ENCODE measurements at regions not wholly inside any gene's neighbourhood (a gene's known extent, or its start where the extent isn't known, plus 50 kb on each side); places are given as distances from the start of the nearest gene placed in this dataset.

DNA sequence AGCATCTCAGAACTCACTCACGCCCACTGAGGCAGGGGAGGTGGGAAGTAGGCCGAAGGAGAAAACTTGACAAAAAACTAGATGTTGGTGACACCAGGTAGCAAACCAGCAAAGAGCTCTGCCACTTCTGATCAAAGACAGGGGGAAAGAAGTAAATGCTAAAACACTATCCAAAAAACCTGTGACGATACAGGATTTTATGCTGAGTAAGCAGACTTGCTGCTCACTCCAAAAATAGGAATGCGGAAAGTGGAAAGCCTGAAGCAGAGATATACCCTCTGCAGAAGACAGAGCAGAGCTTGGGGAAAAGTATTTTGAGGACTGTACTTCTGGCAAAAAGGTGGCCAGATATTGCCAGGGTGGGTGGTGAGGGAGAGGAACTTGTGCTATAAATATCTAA, 73.3 kb upstream of the YPEL5 start:
- Mint-ChIP-seq H3K27me3 (peaks cover 12% of the 10 kb centered on the region), H3K4me3 (no peak overlapping the region), H3K36me3 (ENCODE audit: low read depth) (no peaks in the 10 kb centered on the region), H3K9me3 (no peaks in the 10 kb centered on the region), H3K4me1 (no peaks in the 10 kb centered on the region), H3K27ac (no peak overlapping the region)
- ChIA-PET CTCF (no interaction called here), POLR2A (interaction anchor here (0.6 kb wide), 1 partner anchor 9 kb away, joined by 5 read pairs; no protein-coding TSS in a partner anchor)
- DNase-seq, result no peak

DNA sequence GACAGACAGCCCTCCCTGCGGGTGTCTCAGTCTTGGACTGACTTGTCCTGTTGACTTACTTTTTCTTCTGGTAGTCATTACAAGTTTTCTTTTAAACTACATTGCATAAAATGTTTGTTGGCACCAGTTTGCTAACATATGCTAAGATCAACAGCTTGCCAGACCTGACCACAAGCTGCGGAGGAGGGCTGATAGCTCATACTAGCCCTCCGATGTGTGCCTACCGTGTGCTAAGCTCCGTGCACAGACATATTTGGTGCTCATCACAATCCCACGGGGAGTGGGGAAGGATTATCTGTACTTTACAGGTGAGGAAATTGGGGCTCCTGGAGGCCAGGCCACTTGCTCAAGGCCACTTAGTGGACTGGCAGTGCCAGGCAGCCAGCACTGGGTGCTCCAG, 72.8 kb upstream of the YPEL5 start:
- CTCF ChIA-PET, result no interaction called here
- H3K4me1 Mint-ChIP-seq, result no peaks in the 10 kb centered on the region
- H3K4me3 Mint-ChIP-seq, result no peak overlapping the region
- no peaks in the 10 kb centered on the region for H3K36me3 Mint-ChIP-seq (ENCODE audit: low read depth)
- H3K9me3 Mint-ChIP-seq, result no peaks in the 10 kb centered on the region
- POLR2A ChIA-PET, result no interaction called here
- DNase-seq, result no peak
- H3K27me3 Mint-ChIP-seq, result peaks cover 11% of the 10 kb centered on the region
- H3K27ac Mint-ChIP-seq, result no peak overlapping the region

DNA sequence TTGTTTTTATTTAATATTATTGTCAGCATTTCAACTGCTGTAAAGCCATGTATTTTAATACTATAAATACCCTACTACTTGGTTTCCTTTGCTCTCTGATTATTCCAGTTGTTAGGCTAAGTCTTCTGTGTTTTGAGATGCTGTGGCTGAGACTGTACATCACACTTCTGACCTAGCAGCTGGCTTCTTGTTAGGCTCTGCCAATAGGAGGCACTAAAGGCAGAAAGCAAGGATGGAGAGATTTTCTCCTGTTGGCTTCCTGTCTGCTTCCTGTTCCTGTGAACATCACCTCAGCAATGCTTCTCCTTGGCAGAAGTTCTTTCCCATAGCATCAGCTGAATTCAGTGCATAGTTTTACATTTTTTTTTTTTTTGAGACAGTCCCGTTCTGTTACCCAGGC, 68.3 kb upstream of the YPEL5 start:
- Mint-ChIP-seq H3K4me3 (no peak overlapping the region), H3K27ac (no peak overlapping the region), H3K9me3 (no peaks in the 10 kb centered on the region), H3K36me3 (ENCODE audit: low read depth) (no peaks in the 10 kb centered on the region), H3K27me3 (peaks cover 12% of the 10 kb centered on the region), H3K4me1 (no peaks in the 10 kb centered on the region)
- DNase-seq, result no peak
- ChIA-PET POLR2A (no interaction called here), CTCF (interaction anchor here (0.6 kb wide), 1 partner anchor 13 kb away, joined by 4 read pairs; no protein-coding TSS in a partner anchor)

DNA sequence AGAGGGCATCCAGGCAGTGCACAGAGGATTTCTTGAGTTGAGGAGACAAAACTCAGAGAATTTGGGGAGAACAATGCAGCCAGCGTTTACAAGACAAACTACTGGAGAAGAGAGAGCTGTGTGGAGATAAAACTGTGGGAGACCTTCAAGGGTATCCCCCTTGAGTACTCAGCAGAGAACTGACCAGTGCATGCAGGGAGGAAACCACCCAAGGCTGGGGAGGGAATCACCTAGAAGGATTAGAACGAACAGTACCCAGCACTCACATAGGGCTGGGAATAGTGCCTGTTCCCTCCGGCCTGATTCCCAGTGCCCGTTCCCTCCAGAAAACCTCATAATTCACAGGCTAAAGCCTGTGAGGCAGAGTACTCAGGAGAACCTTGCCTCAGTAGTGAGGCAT, 61.9 kb upstream of the YPEL5 start:
- DNase-seq, result no peak
- Mint-ChIP-seq H3K36me3 (ENCODE audit: low read depth) (no peaks in the 10 kb centered on the region), H3K4me3 (no peak overlapping the region), H3K27me3 (peaks cover 27% of the 10 kb centered on the region), H3K9me3 (no peaks in the 10 kb centered on the region), H3K27ac (no peak overlapping the region), H3K4me1 (no peaks in the 10 kb centered on the region)
- ChIA-PET POLR2A (no interaction called here), CTCF (interaction anchor here (1.4 kb wide), 1 partner anchor 13 kb away, joined by 3 read pairs; no protein-coding TSS in a partner anchor)

DNA sequence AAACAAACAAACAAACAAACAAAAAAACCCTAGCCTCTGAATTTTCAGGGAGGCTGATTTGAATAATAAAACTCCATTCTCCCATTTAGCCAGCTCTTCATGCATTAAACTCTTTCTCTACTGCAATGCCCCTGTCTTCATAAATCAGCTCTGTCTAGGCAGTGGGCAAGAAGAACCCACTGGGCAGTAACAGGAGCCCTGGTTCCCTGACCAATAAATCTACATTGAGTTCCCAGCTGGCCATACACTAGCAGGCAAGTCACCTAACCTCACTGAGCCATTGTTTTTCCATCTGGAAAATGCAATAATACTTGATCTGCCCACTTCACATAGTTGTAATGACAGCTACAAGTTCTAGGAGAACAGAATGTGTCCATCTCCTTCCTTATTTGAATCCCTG, 57.6 kb upstream of the YPEL5 start:
- ChIA-PET POLR2A (no interaction called here), CTCF (no interaction called here)
- Mint-ChIP-seq H3K9me3 (no peaks in the 10 kb centered on the region), H3K36me3 (ENCODE audit: low read depth) (no peaks in the 10 kb centered on the region), H3K4me1 (no peaks in the 10 kb centered on the region), H3K4me3 (no peak overlapping the region), H3K27ac (no peak overlapping the region), H3K27me3 (peaks cover 33% of the 10 kb centered on the region)
- no peak for DNase-seq

DNA sequence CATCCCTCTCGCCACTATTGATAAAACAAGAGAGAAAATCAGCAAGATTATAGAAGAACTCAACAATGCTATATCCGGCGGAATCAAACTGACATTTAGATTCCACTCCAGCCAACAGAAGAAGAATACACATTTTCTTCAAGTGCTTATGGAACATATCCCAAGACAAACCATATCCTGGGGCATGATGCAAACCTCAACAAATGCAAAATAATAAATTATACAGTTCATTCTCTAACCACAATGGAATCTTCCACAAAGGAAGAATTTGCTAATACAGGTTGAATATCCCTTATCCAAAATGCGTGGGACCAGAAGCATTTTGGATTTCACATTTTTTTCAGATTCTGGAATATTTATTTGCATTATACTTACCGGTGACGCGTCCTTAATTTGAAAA, 51.4 kb upstream of the YPEL5 start:
- CTCF ChIA-PET, result no interaction called here
- no peak for DNase-seq
- no peaks in the 10 kb centered on the region for H3K4me1 Mint-ChIP-seq
- H3K36me3 Mint-ChIP-seq (ENCODE audit: low read depth), result no peaks in the 10 kb centered on the region
- no peaks in the 10 kb centered on the region for H3K9me3 Mint-ChIP-seq
- peaks cover 43% of the 10 kb centered on the region for H3K27me3 Mint-ChIP-seq
- POLR2A ChIA-PET, result no interaction called here
- H3K27ac Mint-ChIP-seq, result no peak overlapping the region
- no peak overlapping the region for H3K4me3 Mint-ChIP-seq

DNA sequence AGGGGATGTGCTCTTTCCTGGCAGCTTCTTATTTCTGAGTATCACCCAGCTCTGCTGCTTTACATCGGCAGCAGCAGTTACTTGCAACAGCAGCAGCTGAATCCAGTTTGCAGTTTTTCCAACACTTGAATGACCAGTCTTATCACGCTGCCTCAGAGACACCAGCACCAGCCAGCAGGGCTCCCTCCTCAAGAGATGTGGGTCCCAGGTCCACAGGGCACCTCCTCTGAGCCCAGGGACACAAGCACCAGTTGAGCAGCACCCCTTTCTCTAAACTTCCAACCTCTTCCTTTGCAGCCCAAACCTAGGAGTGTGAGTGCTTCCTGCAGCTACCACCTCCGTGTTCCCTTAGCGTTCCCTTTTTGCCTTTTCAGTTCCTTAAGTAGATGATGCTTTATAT, 50.4 kb upstream of the YPEL5 start:
- ChIA-PET CTCF (no interaction called here), POLR2A (no interaction called here)
- no peaks in the 10 kb centered on the region for H3K9me3 Mint-ChIP-seq
- H3K27me3 Mint-ChIP-seq, result peaks cover 38% of the 10 kb centered on the region
- H3K4me1 Mint-ChIP-seq, result no peaks in the 10 kb centered on the region
- no peak overlapping the region for H3K27ac Mint-ChIP-seq
- H3K4me3 Mint-ChIP-seq, result no peak overlapping the region
- no peaks in the 10 kb centered on the region for H3K36me3 Mint-ChIP-seq (ENCODE audit: low read depth)
- no peak for DNase-seq

All from activated CD4-positive, alpha-beta T cell treated with anti-CD3 and anti-CD28 coated beads, Interleukin-2, amount 10 ng/mL, durations not matched to agents 7 days and 5 days (primary cell).